GM20000 (cell line): ENCODE measurements at regions not wholly inside any gene's neighbourhood (a gene's known extent, or its start where the extent isn't known, plus 50 kb on each side); places are given as distances from the start of the nearest gene placed in this dataset.

Source experiments
- DNase-seq: peaks from one replicate; pipeline ENCODE4 v3.0.0; 2012; ENCODE audit warnings: low spot score
- TF ChIP-seq, protein P1 (sequence below): IDR thresholded peaks from 2 replicates; pipeline ENCODE4 v1.5.1; 2012; ENCODE audit warnings: mild to moderate bottlenecking, control low read depth; ENCODE audit errors: extremely low read depth, missing control alignments

DNA sequence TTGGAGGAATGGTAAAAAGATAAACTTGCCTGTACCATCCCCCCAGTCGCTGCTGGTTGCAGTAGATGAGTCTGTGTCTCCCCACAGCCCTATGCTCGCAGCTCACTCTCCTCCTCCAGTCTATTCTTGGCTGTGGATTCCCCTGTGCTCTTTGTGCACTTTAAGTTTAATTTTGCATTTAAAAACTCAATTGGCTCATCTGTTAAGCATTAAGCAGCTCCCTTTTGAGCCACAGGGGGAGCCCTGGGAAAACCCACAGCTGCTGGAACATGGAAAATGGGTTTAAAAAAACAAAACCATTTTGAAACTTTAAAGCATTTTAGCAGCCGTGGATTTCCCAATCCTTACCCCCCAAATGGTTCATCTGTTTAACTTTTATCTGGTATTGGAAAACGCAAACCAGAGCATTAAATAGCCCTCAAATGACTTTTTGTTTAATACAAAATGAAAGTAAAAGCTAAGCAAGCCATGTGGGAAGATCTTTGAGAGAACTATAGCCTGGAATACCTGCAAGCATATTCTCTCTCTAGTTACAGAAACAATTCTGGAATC, 536.9 kb downstream of the ZIC1 start:
- DNase-seq = peak; percentile 26
- TF ChIP-seq, protein P1, sequence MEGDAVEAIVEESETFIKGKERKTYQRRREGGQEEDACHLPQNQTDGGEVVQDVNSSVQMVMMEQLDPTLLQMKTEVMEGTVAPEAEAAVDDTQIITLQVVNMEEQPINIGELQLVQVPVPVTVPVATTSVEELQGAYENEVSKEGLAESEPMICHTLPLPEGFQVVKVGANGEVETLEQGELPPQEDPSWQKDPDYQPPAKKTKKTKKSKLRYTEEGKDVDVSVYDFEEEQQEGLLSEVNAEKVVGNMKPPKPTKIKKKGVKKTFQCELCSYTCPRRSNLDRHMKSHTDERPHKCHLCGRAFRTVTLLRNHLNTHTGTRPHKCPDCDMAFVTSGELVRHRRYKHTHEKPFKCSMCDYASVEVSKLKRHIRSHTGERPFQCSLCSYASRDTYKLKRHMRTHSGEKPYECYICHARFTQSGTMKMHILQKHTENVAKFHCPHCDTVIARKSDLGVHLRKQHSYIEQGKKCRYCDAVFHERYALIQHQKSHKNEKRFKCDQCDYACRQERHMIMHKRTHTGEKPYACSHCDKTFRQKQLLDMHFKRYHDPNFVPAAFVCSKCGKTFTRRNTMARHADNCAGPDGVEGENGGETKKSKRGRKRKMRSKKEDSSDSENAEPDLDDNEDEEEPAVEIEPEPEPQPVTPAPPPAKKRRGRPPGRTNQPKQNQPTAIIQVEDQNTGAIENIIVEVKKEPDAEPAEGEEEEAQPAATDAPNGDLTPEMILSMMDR = no peak

DNA sequence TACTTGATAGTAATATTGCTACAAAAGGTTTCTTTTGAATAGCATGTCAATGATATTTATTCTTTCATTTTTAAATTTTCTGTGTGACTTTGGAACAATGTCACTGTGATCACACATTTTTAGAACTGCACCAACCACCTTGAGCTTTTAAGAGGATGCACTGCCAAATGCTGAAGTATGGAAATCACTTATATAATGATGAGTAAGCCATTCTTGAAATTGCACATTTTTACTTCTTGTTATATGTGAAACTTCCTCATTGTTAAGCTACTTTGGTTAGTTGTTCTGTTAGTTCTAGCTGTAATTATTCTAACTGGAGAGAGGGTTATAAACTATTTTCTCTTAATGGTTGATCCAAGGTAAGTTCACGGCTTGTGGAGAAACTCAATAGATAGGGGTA, 547.5 kb downstream of the ZIC1 start:
- no peak for DNase-seq
- TF ChIP-seq, protein P1 = no peak

DNA sequence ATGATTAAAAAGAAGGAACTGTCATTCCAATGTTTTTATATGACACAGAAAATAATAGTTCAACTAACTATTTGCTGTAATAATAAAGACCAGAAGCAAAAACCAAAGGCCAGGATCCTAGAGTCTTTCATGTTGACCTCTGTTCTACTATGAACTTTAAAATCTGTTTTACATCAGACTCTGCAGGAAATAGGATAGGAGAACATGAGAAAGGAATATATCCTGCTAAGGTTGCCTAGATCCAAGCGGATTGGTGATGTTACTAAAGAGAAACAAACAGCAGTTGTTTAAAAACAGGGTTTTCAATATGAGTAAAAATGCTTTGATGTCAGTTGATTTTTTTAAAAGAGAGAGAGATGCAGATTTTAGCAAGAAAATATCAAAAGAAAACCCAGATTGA, 549.6 kb downstream of the ZIC1 start:
- TF ChIP-seq, protein P1 = no peak
- no peak for DNase-seq

DNA sequence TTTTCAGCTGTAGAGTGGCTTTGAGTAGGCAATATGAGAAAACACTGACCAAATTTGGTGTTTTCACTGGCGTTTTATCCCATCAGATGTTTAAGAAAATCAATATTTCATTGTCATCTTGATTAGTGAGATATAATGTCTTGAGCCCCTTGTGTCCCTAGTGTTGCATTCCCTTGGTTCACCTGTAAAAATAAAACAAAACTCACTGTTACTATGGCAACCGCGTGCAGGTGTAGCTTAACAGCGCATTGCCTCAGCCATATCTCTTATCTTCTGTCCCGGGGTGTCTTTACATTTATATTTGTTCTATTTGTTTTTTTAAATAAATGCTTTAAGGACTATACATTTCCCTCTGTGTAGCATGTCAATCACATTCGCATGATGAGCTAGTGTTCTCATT, 551.6 kb downstream of the ZIC1 start:
- TF ChIP-seq, protein P1 = no peak
- no peak for DNase-seq

DNA sequence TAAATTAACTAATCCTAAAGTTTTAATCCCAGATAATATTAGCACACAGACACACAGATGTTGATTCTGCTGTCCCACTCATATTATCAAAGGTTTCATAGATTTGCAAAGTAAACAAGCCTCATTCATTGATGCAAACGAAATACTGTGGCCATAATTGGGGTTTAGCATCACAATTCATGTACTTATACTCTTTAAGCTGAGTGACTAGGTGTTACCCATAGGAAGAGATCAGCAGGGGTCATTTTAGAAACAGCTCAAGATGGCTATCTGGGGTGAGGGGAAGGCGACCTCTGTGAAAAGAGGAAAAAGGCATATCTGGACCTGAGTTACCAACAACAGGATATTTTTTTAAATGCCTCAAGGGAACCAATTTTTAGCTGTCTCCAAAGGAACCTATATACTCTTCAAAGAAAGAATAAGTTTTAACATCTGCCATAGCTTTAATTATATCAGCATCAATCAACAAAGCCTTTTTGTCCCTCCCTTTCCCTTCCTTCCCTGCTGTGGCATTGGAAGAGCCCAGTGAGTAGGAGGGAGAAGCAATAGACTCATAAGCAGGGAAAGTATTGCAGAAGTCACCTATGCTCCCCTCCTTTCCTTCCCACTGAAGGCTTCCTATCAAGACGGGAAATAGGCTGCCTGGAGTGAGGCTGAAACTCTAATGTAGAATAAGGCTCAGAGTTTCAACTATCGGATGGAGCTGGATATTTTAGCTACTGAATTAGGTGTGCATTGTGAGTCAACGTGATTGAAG, 553.4 kb downstream of the ZIC1 start:
- DNase-seq = no peak
- TF ChIP-seq, protein P1 = no peak

DNA sequence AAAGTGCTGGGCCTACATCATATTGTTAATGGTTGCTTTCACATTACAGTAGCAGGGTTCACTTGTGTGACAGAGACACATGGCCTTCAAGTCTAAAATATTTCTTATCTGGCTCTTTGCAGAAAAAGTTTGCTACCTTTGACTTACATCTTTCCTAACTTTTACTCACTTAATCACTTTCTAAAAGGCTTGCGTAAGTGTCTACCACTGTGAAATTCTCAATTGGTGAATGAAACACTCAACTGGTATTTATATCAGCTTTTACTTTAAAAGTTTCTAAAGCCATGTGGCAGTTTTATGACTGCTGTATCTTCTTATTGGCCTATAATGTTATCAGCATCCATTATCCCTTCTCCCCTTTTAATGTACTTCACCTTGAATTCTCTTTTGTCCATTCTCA, 554.5 kb downstream of the ZIC1 start:
- DNase-seq = no peak
- TF ChIP-seq, protein P1 = no peak

DNA sequence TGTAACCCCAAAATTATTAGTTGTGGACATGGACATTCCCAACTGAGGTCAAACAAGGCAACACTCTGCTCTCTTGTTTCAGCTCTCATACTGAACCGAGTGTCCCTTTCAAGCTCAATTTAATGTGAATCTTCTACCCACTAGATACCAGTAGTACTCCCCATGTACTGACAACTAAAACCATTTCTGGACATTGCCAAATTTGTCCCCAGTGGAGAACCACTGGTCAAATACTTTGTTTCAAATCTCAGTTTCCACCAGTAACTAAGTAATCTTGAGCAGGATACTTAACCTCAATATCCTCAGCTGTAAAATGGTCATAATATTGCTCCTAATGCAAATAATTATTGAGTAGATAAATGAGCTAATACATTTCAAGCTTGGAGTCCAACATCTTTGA, 566.0 kb downstream of the ZIC1 start:
- no peak for DNase-seq
- TF ChIP-seq, protein P1 = no peak
